Hepatocyte (in vitro differentiated cells): ENCODE measurements at regions not wholly inside any gene's neighbourhood (a gene's known extent, or its start where the extent isn't known, plus 50 kb on each side); places are given as distances from the start of the nearest gene placed in this dataset.

ENCODE experiments used
- DNase-seq: peaks from one replicate; pipeline ENCODE4 v3.0.0-alpha.2; 2016; ENCODE audit warnings: low spot score
- H2AFZ ChIP-seq: fragments of 200-600 bp; sonication (generic); 2 replicates; pipeline ENCODE4 v1.6.0; 2016; ENCODE audit warnings: antibody characterized with exemption, mild to moderate bottlenecking
- H3K27ac ChIP-seq: fragments of 200-600 bp; sonication (generic); 2 replicates; pipeline ENCODE4 v1.5.1; 2016; ENCODE audit warnings: mild to moderate bottlenecking
- H3K27me3 ChIP-seq: fragments of 200-600 bp; sonication (generic); 2 replicates; pipeline ENCODE4 v1.6.1; 2016
- H3K36me3 ChIP-seq: fragments of 200-600 bp; sonication (generic); replicated peaks from 2 replicates; pipeline ENCODE4 v1.5.1; 2016; ENCODE audit warnings: low read depth; ENCODE audit not compliant: insufficient read depth
- H3K4me1 ChIP-seq: fragments of 200-600 bp; sonication (generic); 2 replicates; pipeline ENCODE4 v1.5.1; 2016; ENCODE audit warnings: mild to moderate bottlenecking, moderate library complexity; ENCODE audit not compliant: insufficient read depth
- H3K4me2 ChIP-seq: fragments of 200-600 bp; sonication (generic); 2 replicates; pipeline ENCODE4 v1.6.0; 2016
- H3K4me3 ChIP-seq: fragments of 200-600 bp; sonication (generic); 2 replicates; pipeline ENCODE4 v1.5.1; 2016; ENCODE audit warnings: mild to moderate bottlenecking
- H3K79me2 ChIP-seq: fragments of 200-600 bp; sonication (generic); 2 replicates; pipeline ENCODE4 v1.6.0; 2017; ENCODE audit warnings: mild to moderate bottlenecking
- H3K9me2 ChIP-seq: fragments of 200-600 bp; sonication (generic); replicated peaks from 2 replicates; pipeline ENCODE4 v1.6.0; 2017; ENCODE audit warnings: mild to moderate bottlenecking; ENCODE audit not compliant: insufficient read depth
- H3K9me3 ChIP-seq: fragments of 200-600 bp; sonication (generic); 2 replicates; pipeline ENCODE4 v1.5.1; 2016; ENCODE audit warnings: low read depth, mild to moderate bottlenecking
- H4K20me1 ChIP-seq: fragments of 200-600 bp; sonication (generic); 2 replicates; pipeline ENCODE4 v1.6.0; 2016; ENCODE audit warnings: mild to moderate bottlenecking; ENCODE audit not compliant: insufficient read depth, poor library complexity, severe bottlenecking
- CTCF ChIP-seq: fragments of 200-600 bp; sonication (generic); IDR thresholded peaks from 2 replicates; pipeline ENCODE4 v1.5.1; 2016; ENCODE audit warnings: antibody characterized with exemption, mild to moderate bottlenecking; ENCODE audit not compliant: poor library complexity
- EZH2 ChIP-seq: fragments of 200-600 bp; sonication (generic); IDR thresholded peaks from 2 replicates; pipeline ENCODE4 v1.6.1; 2016; ENCODE audit warnings: antibody characterized with exemption, mild to moderate bottlenecking, borderline replicate concordance
- EZH2phosphoT487 ChIP-seq: fragments of 200-600 bp; sonication (generic); IDR thresholded peaks from one replicate; pipeline ENCODE4 v1.6.1; 2018; ENCODE audit warnings: antibody characterized with exemption, mild to moderate bottlenecking, low read depth, moderate library complexity; ENCODE audit not compliant: unreplicated experiment, severe bottlenecking
- WGBS: methylation state at CpG from one replicate; pipeline ENCODE4 v1.1.6; 2016; ENCODE audit warnings: low lambda C conversion rate; ENCODE audit errors: missing lambda C conversion rate; 5-methylcytosine and 5-hydroxymethylcytosine counted together

- peaks cover 8% of the 10 kb centered on the region for H3K4me1 ChIP-seq
- no peaks in the 10 kb centered on the region for H4K20me1 ChIP-seq
- H3K27me3 ChIP-seq: no peaks in the 10 kb centered on the region
- H3K4me2 ChIP-seq: peak overlapping the region; percentile 45
- H2AFZ ChIP-seq: no peak overlapping the region
- H3K9me3 ChIP-seq: no peaks in the 10 kb centered on the region
- TF ChIP-seq EZH2phosphoT487 (no peak), CTCF (no peak), EZH2 (no peak)
- H3K27ac ChIP-seq: peak overlapping the region; percentile 77
- DNase-seq: peak; percentile 54
- H3K36me3 ChIP-seq: no peaks in the 10 kb centered on the region
- H3K4me3 ChIP-seq: no peak overlapping the region
- 19% methylated on average over 4 of the region's 4 CpGs for WGBS
- no peaks in the 10 kb centered on the region for H3K79me2 ChIP-seq
- no peaks in the 10 kb centered on the region for H3K9me2 ChIP-seq
Observed at GRCh38 chr6:145532361-145532760, 203.0 kb downstream of the EPM2A start.

GRCh38 chr6:145534989-145535388 is 200.3 kb downstream of the EPM2A start:
- no peaks in the 10 kb centered on the region for H4K20me1 ChIP-seq
- H3K9me3 ChIP-seq: no peaks in the 10 kb centered on the region
- no peaks in the 10 kb centered on the region for H3K27me3 ChIP-seq
- H3K4me2 ChIP-seq: no peak overlapping the region
- no peak for DNase-seq
- H3K4me3 ChIP-seq: no peak overlapping the region
- no peaks in the 10 kb centered on the region for H3K36me3 ChIP-seq
- TF ChIP-seq CTCF (no peak), EZH2phosphoT487 (no peak), EZH2 (no peak)
- no peaks in the 10 kb centered on the region for H3K79me2 ChIP-seq
- WGBS: 84% methylated on average over 4 of the region's 4 CpGs
- H2AFZ ChIP-seq: no peak overlapping the region
- no peaks in the 10 kb centered on the region for H3K9me2 ChIP-seq
- peaks cover 8% of the 10 kb centered on the region for H3K4me1 ChIP-seq
- H3K27ac ChIP-seq: no peak overlapping the region

GRCh38 chr6:145538989-145539388 is 196.3 kb downstream of the EPM2A start:
- no peaks in the 10 kb centered on the region for H3K36me3 ChIP-seq
- H3K4me1 ChIP-seq: no peaks in the 10 kb centered on the region
- H4K20me1 ChIP-seq: no peaks in the 10 kb centered on the region
- no peak overlapping the region for H3K27ac ChIP-seq
- H2AFZ ChIP-seq: no peak overlapping the region
- no peak for TF ChIP-seq CTCF
- no peak for TF ChIP-seq EZH2phosphoT487
- TF ChIP-seq EZH2: no peak
- no peak overlapping the region for H3K4me3 ChIP-seq
- no peaks in the 10 kb centered on the region for H3K27me3 ChIP-seq
- H3K79me2 ChIP-seq: no peaks in the 10 kb centered on the region
- no peaks in the 10 kb centered on the region for H3K9me3 ChIP-seq
- DNase-seq: no peak
- no peak overlapping the region for H3K4me2 ChIP-seq
- WGBS: 83% methylated on average over 1 of the region's 1 CpG
- H3K9me2 ChIP-seq: no peaks in the 10 kb centered on the region

GRCh38 chr6:145539831-145540230 is 195.5 kb downstream of the EPM2A start:
- no peak for DNase-seq
- no peak for TF ChIP-seq CTCF
- TF ChIP-seq EZH2phosphoT487: no peak
- no peak for TF ChIP-seq EZH2
- Histone ChIP-seq H4K20me1 (no peaks in the 10 kb centered on the region), H3K9me2 (no peaks in the 10 kb centered on the region), H3K27ac (no peak overlapping the region), H3K79me2 (no peaks in the 10 kb centered on the region), H2AFZ (no peak overlapping the region), H3K4me1 (no peaks in the 10 kb centered on the region), H3K9me3 (no peaks in the 10 kb centered on the region), H3K36me3 (no peaks in the 10 kb centered on the region), H3K27me3 (no peaks in the 10 kb centered on the region), H3K4me2 (no peak overlapping the region), H3K4me3 (no peak overlapping the region)
- WGBS: 61% methylated on average over 3 of the region's 3 CpGs
